ENCODE measurements at regions not wholly inside any gene's neighbourhood (a gene's known extent, or its start where the extent isn't known, plus 50 kb on each side); places are given as distances from the start of the nearest gene placed in this dataset.

- no peak for ATAC-seq
- intact Hi-C loops (cut with micrococcal nuclease; ENCODE audit: unreplicated experiment) = no loop called here
- Histone ChIP-seq H3K9ac (ENCODE audit: control insufficient read depth, insufficient read depth, low read length) (no peak overlapping the region), H3K4me1 (ENCODE audit: control insufficient read depth, insufficient read depth, low read length) (no peaks in the 10 kb centered on the region), H3K9me3 (replicated peaks; ENCODE audit: control insufficient read depth, insufficient read depth, low read length) (no peaks in the 10 kb centered on the region), H3K4me3 (no peak overlapping the region), H3K4me2 (ENCODE audit: control insufficient read depth, insufficient read depth) (no peak overlapping the region), H4K20me1 (ENCODE audit: control insufficient read depth, insufficient read depth) (no peaks in the 10 kb centered on the region), H2AFZ (ENCODE audit: control insufficient read depth, low read depth, low read length) (no peak overlapping the region), H3K79me2 (ENCODE audit: control insufficient read depth, insufficient read depth, low read length) (no peaks in the 10 kb centered on the region), H3K27me3 (replicated peaks in 1 of 2; ENCODE audit: control insufficient read depth in 2 of 2, insufficient read depth in 2 of 2, low read length in 1 of 2) (no peaks in the 10 kb centered on the region), H3K27ac (ENCODE audit: control insufficient read depth, insufficient read depth) (no peak overlapping the region), H3K36me3 (ENCODE audit: control insufficient read depth in 2 of 2, insufficient read depth in 2 of 2, low read length in 1 of 2) (no peaks in the 10 kb centered on the region)
- POLR2A ChIA-PET = no interaction called here
- RAD21 ChIA-PET (ENCODE audit: unreplicated experiment) = no interaction called here
- SMC1A ChIA-PET (ENCODE audit: uncharacterized antibody, unreplicated experiment) = interaction anchor here (1.2 kb wide), 1 partner anchor 13 kb away, joined by 4 read pairs; no protein-coding TSS in a partner anchor
- FAIRE-seq = no peak
- CTCF ChIA-PET = interaction anchor here (2.6 kb wide), 1 partner anchor 14 kb away, joined by 6 read pairs; no protein-coding TSS in a partner anchor
- in situ Hi-C loops (cut with MboI) = no loop called here
- BruUV-seq (replicated peaks) = no TSS peak
- DNase-seq (ENCODE audit: low read depth, low spot score) = no peak
- no peak for TF ChIP-seq TARDBP (IDR thresholded peaks at IDR 0.05; ENCODE audit: borderline replicate concordance)
- TF ChIP-seq TBL1XR1 (IDR thresholded peaks at IDR 0.05; ENCODE audit: low read depth, low read length) = no peak
- no peak for TF ChIP-seq KDM1A (IDR thresholded peaks at IDR 0.05; ENCODE audit: borderline replicate concordance)
- no peak for TF ChIP-seq GATAD2B (conservative IDR thresholded peaks at IDR 0.05; ENCODE audit: low read depth)
- no peak for TF ChIP-seq WRNIP1 (IDR thresholded peaks at IDR 0.05; ENCODE audit: borderline replicate concordance, low read depth, low read length)
Measured at GRCh38 chr14:86639666-86640065, 1109.7 kb downstream of the FLRT2 start.

- H2AFZ ChIP-seq (ENCODE audit: control insufficient read depth, low read depth, low read length) = no peak overlapping the region
- DNase-seq (ENCODE audit: low read depth, low spot score) (no peak), FAIRE-seq (no peak), ATAC-seq (no peak)
- no peaks in the 10 kb centered on the region for H3K4me1 ChIP-seq (ENCODE audit: control insufficient read depth, insufficient read depth, low read length)
- 19% methylated on average over 5 of the region's 5 CpGs for WGBS (ENCODE audit: insufficient coverage, insufficient replicate concordance, low lambda C conversion rate, missing lambda C conversion rate)
- ChIA-PET RAD21 (ENCODE audit: unreplicated experiment) (no interaction called here), POLR2A (no interaction called here), CTCF (interaction anchor here (2.6 kb wide), 1 partner anchor 15 kb away, joined by 6 read pairs; no protein-coding TSS in a partner anchor), SMC1A (ENCODE audit: uncharacterized antibody, unreplicated experiment) (no interaction called here)
- H3K36me3 ChIP-seq (ENCODE audit: control insufficient read depth in 2 of 2, insufficient read depth in 2 of 2, low read length in 1 of 2) = no peaks in the 10 kb centered on the region
- no peaks in the 10 kb centered on the region for H3K9me3 ChIP-seq (replicated peaks; ENCODE audit: control insufficient read depth, insufficient read depth, low read length)
- H3K79me2 ChIP-seq (ENCODE audit: control insufficient read depth, insufficient read depth, low read length) = no peaks in the 10 kb centered on the region
- H3K27ac ChIP-seq (ENCODE audit: control insufficient read depth, insufficient read depth) = no peak overlapping the region
- TF ChIP-seq POU2F2 (IDR thresholded peaks at IDR 0.05; ENCODE audit: borderline replicate concordance, low read depth, low read length) (no peak), RAD21 (IDR thresholded peaks at IDR 0.05; ENCODE audit: insufficient read depth, low read depth, low read length) (no peak), MYB (IDR thresholded peaks at IDR 0.05; ENCODE audit: borderline replicate concordance, low read depth, low read length) (no peak), HCFC1 (IDR thresholded peaks at IDR 0.05; ENCODE audit: low read length) (no peak)
- H3K27me3 ChIP-seq (replicated peaks in 1 of 2; ENCODE audit: control insufficient read depth in 2 of 2, insufficient read depth in 2 of 2, low read length in 1 of 2) = no peaks in the 10 kb centered on the region
- intact Hi-C loops (cut with micrococcal nuclease; ENCODE audit: unreplicated experiment) = no loop called here
- H3K9ac ChIP-seq (ENCODE audit: control insufficient read depth, insufficient read depth, low read length) = no peak overlapping the region
- BruUV-seq (replicated peaks) = no TSS peak
- no peak overlapping the region for H3K4me2 ChIP-seq (ENCODE audit: control insufficient read depth, insufficient read depth)
- in situ Hi-C loops (cut with MboI) = no loop called here
- H4K20me1 ChIP-seq (ENCODE audit: control insufficient read depth, insufficient read depth) = no peaks in the 10 kb centered on the region
- H3K4me3 ChIP-seq = no peak overlapping the region
Measured at GRCh38 chr14:86639146-86639545, 1109.2 kb downstream of the FLRT2 start.
